ENCODE measurements at regions not wholly inside any gene's neighbourhood (a gene's known extent, or its start where the extent isn't known, plus 50 kb on each side); places are given as distances from the start of the nearest gene placed in this dataset.

DNA sequence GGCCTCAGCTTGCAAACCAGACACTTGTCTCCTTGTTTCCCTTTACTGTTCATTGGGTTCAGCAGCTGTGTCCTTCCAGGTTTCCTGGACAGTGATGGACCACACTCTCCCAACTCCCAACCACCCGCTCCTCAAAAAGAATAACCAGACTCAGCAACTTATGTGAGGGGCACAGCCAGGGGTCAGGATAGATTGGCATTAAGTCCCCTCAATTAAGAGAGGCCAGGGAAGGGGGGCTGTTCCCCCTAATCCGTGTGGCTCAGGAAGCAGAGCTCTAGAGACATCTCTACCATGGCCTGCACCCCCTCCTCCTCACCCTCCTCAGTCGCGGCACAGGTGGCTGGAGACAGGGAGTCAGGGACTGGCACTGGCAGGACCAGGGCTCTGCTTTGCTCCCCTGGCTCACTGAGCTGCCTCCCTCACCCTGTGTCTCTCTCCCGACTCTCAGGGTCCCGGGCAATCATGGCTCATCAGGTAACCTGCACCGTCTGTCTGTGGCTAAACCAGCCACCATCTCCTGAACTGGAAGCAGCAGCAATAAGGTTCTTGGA, 111.7 kb downstream of the ZNF280B start:
- Mint-ChIP-seq H3K27ac (ENCODE audit: unreplicated experiment) (peak overlapping the region; percentile 48), H3K4me1 (peaks cover 17% of the 10 kb centered on the region), H3K4me3 (no peak overlapping the region), H3K9me3 (no peaks in the 10 kb centered on the region), H3K36me3 (ENCODE audit: low read depth) (no peaks in the 10 kb centered on the region), H3K27me3 (ENCODE audit: low read depth) (peaks cover 64% of the 10 kb centered on the region)
- TF ChIP-seq, protein P1, sequence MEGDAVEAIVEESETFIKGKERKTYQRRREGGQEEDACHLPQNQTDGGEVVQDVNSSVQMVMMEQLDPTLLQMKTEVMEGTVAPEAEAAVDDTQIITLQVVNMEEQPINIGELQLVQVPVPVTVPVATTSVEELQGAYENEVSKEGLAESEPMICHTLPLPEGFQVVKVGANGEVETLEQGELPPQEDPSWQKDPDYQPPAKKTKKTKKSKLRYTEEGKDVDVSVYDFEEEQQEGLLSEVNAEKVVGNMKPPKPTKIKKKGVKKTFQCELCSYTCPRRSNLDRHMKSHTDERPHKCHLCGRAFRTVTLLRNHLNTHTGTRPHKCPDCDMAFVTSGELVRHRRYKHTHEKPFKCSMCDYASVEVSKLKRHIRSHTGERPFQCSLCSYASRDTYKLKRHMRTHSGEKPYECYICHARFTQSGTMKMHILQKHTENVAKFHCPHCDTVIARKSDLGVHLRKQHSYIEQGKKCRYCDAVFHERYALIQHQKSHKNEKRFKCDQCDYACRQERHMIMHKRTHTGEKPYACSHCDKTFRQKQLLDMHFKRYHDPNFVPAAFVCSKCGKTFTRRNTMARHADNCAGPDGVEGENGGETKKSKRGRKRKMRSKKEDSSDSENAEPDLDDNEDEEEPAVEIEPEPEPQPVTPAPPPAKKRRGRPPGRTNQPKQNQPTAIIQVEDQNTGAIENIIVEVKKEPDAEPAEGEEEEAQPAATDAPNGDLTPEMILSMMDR (conservative IDR thresholded peaks at IDR 0.05): no peak
- no peak for DNase-seq (ENCODE audit: low read depth, low spot score)

- peak; percentile 46 for DNase-seq (ENCODE audit: low read depth, low spot score)
- no peak overlapping the region for H3K4me3 Mint-ChIP-seq
- TF ChIP-seq, protein P1 (conservative IDR thresholded peaks at IDR 0.05): no peak
- H3K36me3 Mint-ChIP-seq (ENCODE audit: low read depth): no peaks in the 10 kb centered on the region
- H3K9me3 Mint-ChIP-seq: no peaks in the 10 kb centered on the region
- peaks cover 63% of the 10 kb centered on the region for H3K27me3 Mint-ChIP-seq (ENCODE audit: low read depth)
- peaks cover 17% of the 10 kb centered on the region for H3K4me1 Mint-ChIP-seq
- H3K27ac Mint-ChIP-seq (ENCODE audit: unreplicated experiment): peak overlapping the region; percentile 48
These were observed 111.2 kb downstream of the ZNF280B start for GRCh38 chr22:22397292-22397870.

DNA sequence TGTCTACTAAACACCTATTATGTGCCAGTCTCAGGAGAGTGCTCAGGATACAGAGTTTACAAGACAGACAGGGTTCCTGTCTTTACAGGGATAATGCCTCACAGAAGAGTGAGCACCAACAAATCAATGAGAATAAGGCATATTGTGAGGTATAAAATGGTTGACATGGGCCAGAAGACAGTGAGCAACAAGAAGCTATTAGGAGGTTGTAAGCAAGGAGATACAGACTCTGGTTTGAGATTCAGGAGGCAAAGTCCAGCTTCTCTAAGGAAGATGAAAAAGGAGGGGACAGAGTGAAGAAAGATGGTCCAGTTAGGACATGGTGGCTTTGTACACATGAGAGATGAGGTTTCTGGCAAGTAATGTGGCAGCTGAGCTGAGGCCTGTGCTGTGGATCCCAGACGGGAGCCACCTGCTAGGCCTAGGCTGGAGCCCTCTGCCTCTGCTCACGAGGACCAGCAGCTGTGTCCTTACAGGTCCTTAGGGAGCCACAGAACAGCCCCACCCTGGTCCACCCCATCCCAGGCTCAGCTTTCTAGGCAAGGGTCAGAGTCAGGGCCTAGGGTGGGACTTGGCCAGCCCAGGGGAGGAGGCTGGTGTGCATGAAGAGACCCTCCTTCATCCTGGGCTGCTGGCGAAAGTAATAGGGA, 110.5 kb downstream of the ZNF280B start:
- peaks cover 60% of the 10 kb centered on the region for H3K27me3 Mint-ChIP-seq (ENCODE audit: low read depth)
- H3K36me3 Mint-ChIP-seq (ENCODE audit: low read depth): no peaks in the 10 kb centered on the region
- H3K4me1 Mint-ChIP-seq: peaks cover 17% of the 10 kb centered on the region
- no peaks in the 10 kb centered on the region for H3K9me3 Mint-ChIP-seq
- H3K27ac Mint-ChIP-seq (ENCODE audit: unreplicated experiment): no peak overlapping the region
- DNase-seq (ENCODE audit: low read depth, low spot score): no peak
- H3K4me3 Mint-ChIP-seq: no peak overlapping the region
- TF ChIP-seq, protein P1 (conservative IDR thresholded peaks at IDR 0.05): no peak

DNA sequence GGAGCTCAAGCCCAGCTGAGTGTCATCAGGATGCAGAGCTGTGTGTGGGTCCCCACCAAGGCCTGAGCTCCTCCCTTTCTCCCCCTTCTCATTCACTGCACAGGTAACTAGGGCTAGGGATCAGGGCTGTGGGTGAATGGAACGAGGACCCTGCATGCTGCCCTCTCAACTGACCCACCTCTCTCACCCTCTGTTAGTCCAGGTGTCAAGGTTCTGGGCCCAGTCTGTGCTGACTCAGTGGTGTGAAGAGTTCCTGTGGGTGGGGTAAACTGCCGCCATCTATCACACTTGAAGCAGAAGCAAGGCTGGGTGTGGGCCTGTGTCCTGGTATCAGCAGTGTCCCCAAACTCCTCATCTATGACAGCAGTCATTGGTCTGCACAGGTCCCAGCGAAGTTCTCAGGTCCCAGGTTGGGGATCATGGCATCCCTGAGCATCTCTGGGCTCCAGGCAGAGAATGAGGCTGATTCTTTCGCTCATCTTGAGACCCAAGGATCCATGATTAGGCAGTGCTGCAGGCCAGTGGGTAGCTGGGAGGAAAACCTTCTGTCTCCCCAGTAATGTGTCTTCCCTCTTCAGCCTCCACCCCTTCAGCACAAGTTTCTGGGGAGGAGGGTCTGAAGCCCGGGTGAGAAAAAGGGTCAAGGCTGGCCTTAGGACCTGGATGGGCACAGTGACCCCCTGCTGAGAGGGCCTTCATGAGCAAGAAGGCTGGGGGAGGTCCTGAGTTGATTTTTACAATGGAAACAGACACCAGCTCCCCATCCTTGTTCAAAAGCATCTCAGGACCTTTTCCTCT, 109.8 kb downstream of the ZNF280B start:
- TF ChIP-seq, protein P1 (conservative IDR thresholded peaks at IDR 0.05): no peak
- Mint-ChIP-seq H3K36me3 (ENCODE audit: low read depth) (no peaks in the 10 kb centered on the region), H3K27ac (ENCODE audit: unreplicated experiment) (no peak overlapping the region), H3K9me3 (no peaks in the 10 kb centered on the region), H3K27me3 (ENCODE audit: low read depth) (peaks cover 67% of the 10 kb centered on the region), H3K4me1 (peaks cover 17% of the 10 kb centered on the region), H3K4me3 (no peak overlapping the region)
- DNase-seq (ENCODE audit: low read depth, low spot score): no peak

GRCh38 chr22:22400099-22400498, 108.4 kb downstream of the ZNF280B start:
- no peaks in the 10 kb centered on the region for H3K9me3 Mint-ChIP-seq
- no peak overlapping the region for H3K27ac Mint-ChIP-seq (ENCODE audit: unreplicated experiment)
- DNase-seq (ENCODE audit: low read depth, low spot score): no peak
- no peak overlapping the region for H3K4me3 Mint-ChIP-seq
- H3K36me3 Mint-ChIP-seq (ENCODE audit: low read depth): no peaks in the 10 kb centered on the region
- peaks cover 17% of the 10 kb centered on the region for H3K4me1 Mint-ChIP-seq
- TF ChIP-seq, protein P1 (conservative IDR thresholded peaks at IDR 0.05): no peak
- peaks cover 66% of the 10 kb centered on the region for H3K27me3 Mint-ChIP-seq (ENCODE audit: low read depth)

Data from neural crest cell (in vitro differentiated cells).